ENCODE measurements at regions not wholly inside any gene's neighbourhood (a gene's known extent, or its start where the extent isn't known, plus 50 kb on each side); places are given as distances from the start of the nearest gene placed in this dataset.

GRCh38 chr6:7041511-7042026 lies 66.2 kb upstream of the RREB1 start (continued):
- TF ChIP-seq CREBBP (IDR thresholded peaks at IDR 0.05; ENCODE audit: low read depth, low read length): no peak
- no peak for TF ChIP-seq SRSF7 (optimal IDR thresholded peaks at IDR 0.05; ENCODE audit: low read depth, low read length)
- TF ChIP-seq THRAP3 (IDR thresholded peaks at IDR 0.05; ENCODE audit: borderline replicate concordance): no peak
- TF ChIP-seq AFF4 (CRISPR knock-in tag; IDR thresholded peaks at IDR 0.05): no peak
- TF ChIP-seq IRF9 (tag; IDR thresholded peaks at IDR 0.05): no peak
- no peak for TF ChIP-seq MLX (CRISPR knock-in tag; conservative IDR thresholded peaks at IDR 0.05)
- TF ChIP-seq TCF3 (CRISPR knock-in tag; IDR thresholded peaks at IDR 0.05): peak; percentile 58
- TF ChIP-seq SMAD1 (IDR thresholded peaks at IDR 0.05; ENCODE audit: low read depth, low read length, partially characterized antibody): no peak
- TF ChIP-seq CCAR2 (IDR thresholded peaks at IDR 0.05; ENCODE audit: low read depth, low read length): no peak
- peak; percentile 29; the same call in 1 of the 2 replicates for TF ChIP-seq STAT5A (IDR thresholded peaks at IDR 0.05; ENCODE audit: borderline replicate concordance, low read length)
- TF ChIP-seq ZBTB49 (CRISPR knock-in tag; IDR thresholded peaks at IDR 0.05; ENCODE audit: borderline replicate concordance): no peak
- TF ChIP-seq FOXO4 (CRISPR knock-in tag; IDR thresholded peaks at IDR 0.05): no peak
- TF ChIP-seq ZNF280B (CRISPR knock-in tag; IDR thresholded peaks at IDR 0.05): no peak
- no peak for TF ChIP-seq FOXA1 (IDR thresholded peaks at IDR 0.05; ENCODE audit: borderline replicate concordance)
- no peak for TF ChIP-seq KAT8 (IDR thresholded peaks at IDR 0.05; ENCODE audit: low read depth)
- no peak for TF ChIP-seq PPARD (CRISPR knock-in tag; IDR thresholded peaks at IDR 0.05)
- TF ChIP-seq ESRRB (CRISPR knock-in tag; IDR thresholded peaks at IDR 0.05; ENCODE audit: borderline replicate concordance): no peak
- no peak for TF ChIP-seq HIVEP1 (CRISPR knock-in tag; IDR thresholded peaks at IDR 0.05)

Measured in K562 (cell line).